BLaER1 (cell line): ENCODE measurements at regions not wholly inside any gene's neighbourhood (a gene's known extent, or its start where the extent isn't known, plus 50 kb on each side); places are given as distances from the start of the nearest gene placed in this dataset.
"Not testable (repeated sequence)": the region's sequence is repeated elsewhere in the genome, so short reads cannot be mapped to it uniquely, and the experiment has no call there.

ENCODE experiments used
- H3K27ac ChIP-seq: shearing (Covaris generic); formaldehyde crosslinking; 2 replicates; pipeline ENCODE4 v1.8.1; 2022
- H3K27me3 ChIP-seq: shearing (Covaris generic); formaldehyde crosslinking; 2 replicates; pipeline ENCODE4 v1.8.1; 2022
- H3K36me3 ChIP-seq: shearing (Covaris generic); formaldehyde crosslinking; 2 replicates; pipeline ENCODE4 v1.8.1; 2022
- H3K4me1 ChIP-seq: shearing (Covaris generic); formaldehyde crosslinking; 2 replicates; pipeline ENCODE4 v1.8.1; 2022
- H3K4me2 ChIP-seq: shearing (Covaris generic); formaldehyde crosslinking; 2 replicates; pipeline ENCODE4 v1.8.1; 2022
- H3K4me3 ChIP-seq: shearing (Covaris generic); formaldehyde crosslinking; 2 replicates; pipeline ENCODE4 v1.8.1; 2022
- H3K9ac ChIP-seq: shearing (Covaris generic); formaldehyde crosslinking; 2 replicates; pipeline ENCODE4 v1.8.1; 2022
- H3K9me3 ChIP-seq: shearing (Covaris generic); formaldehyde crosslinking; 2 replicates; pipeline ENCODE4 v1.8.1; 2022
- H4K20me1 ChIP-seq: shearing (Covaris generic); formaldehyde crosslinking; 2 replicates; pipeline ENCODE4 v1.8.1; 2022
- Cebpa-rat ChIP-seq: shearing (Covaris generic); IDR thresholded peaks from 2 replicates; pipeline ENCODE4 v1.8.1; 2022

- Histone ChIP-seq H4K20me1 (no peaks in the 10 kb centered on the region), H3K4me3 (no peak overlapping the region), H3K36me3 (no peaks in the 10 kb centered on the region), H3K9ac (no peak overlapping the region), H3K4me2 (no peak overlapping the region), H3K9me3 (no peaks in the 10 kb centered on the region), H3K4me1 (0 out of 2 replicates have a peak, but pooled peaks cover 7% of the 10 kb centered on the region), H3K27me3 (no peaks in the 10 kb centered on the region), H3K27ac (no peak overlapping the region)
- no peak for TF ChIP-seq Cebpa-rat
These were observed 64.5 kb upstream of the ADAMTS2 start for GRCh38 chr5:179409806-179410205.

GRCh38 chr5:179408611-179409010 is 63.4 kb upstream of the ADAMTS2 start:
- Histone ChIP-seq H3K4me3 (no peak overlapping the region), H3K4me2 (no peak overlapping the region), H4K20me1 (no peaks in the 10 kb centered on the region), H3K4me1 (0 out of 2 replicates have a peak, but pooled peaks cover 7% of the 10 kb centered on the region), H3K27me3 (no peaks in the 10 kb centered on the region), H3K9me3 (no peaks in the 10 kb centered on the region), H3K36me3 (no peaks in the 10 kb centered on the region), H3K27ac (no peak overlapping the region), H3K9ac (no peak overlapping the region)
- TF ChIP-seq Cebpa-rat = no peak

GRCh38 chr5:179407191-179408175 is 62.2 kb upstream of the ADAMTS2 start:
- no peak overlapping the region for H3K9ac ChIP-seq
- H3K4me3 ChIP-seq = no peak overlapping the region
- no peaks in the 10 kb centered on the region for H4K20me1 ChIP-seq
- H3K4me2 ChIP-seq = 0 out of 2 replicates have a peak overlapping the region, but pooled peaks have one; percentile 11
- 0 out of 2 replicates have a peak, but pooled peaks cover 7% of the 10 kb centered on the region for H3K4me1 ChIP-seq
- no peaks in the 10 kb centered on the region for H3K27me3 ChIP-seq
- no peak for TF ChIP-seq Cebpa-rat
- no peaks in the 10 kb centered on the region for H3K36me3 ChIP-seq
- H3K27ac ChIP-seq = no peak overlapping the region
- peaks cover 11% of the 10 kb centered on the region for H3K9me3 ChIP-seq

GRCh38 chr5:179406031-179406961 is 61.0 kb upstream of the ADAMTS2 start:
- H3K36me3 ChIP-seq = no peaks in the 10 kb centered on the region
- H3K9ac ChIP-seq = no peak overlapping the region
- no peaks in the 10 kb centered on the region for H3K27me3 ChIP-seq
- H3K27ac ChIP-seq = no peak overlapping the region
- 0 out of 2 replicates have a peak, but pooled peaks cover 7% of the 10 kb centered on the region for H3K4me1 ChIP-seq
- H4K20me1 ChIP-seq = no peaks in the 10 kb centered on the region
- no peak for TF ChIP-seq Cebpa-rat
- H3K4me2 ChIP-seq = no peak overlapping the region
- H3K9me3 ChIP-seq = peaks cover 22% of the 10 kb centered on the region
- no peak overlapping the region for H3K4me3 ChIP-seq

- no peak for TF ChIP-seq Cebpa-rat
- 0 out of 2 replicates have a peak, but pooled peaks cover 7% of the 10 kb centered on the region for H3K4me1 ChIP-seq
- H3K27ac ChIP-seq = no peak overlapping the region
- H3K4me2 ChIP-seq = no peak overlapping the region
- no peak overlapping the region for H3K9ac ChIP-seq
- no peak overlapping the region for H3K4me3 ChIP-seq
- H3K27me3 ChIP-seq = no peaks in the 10 kb centered on the region
- H3K9me3 ChIP-seq = peaks cover 30% of the 10 kb centered on the region
- no peaks in the 10 kb centered on the region for H3K36me3 ChIP-seq
- H4K20me1 ChIP-seq = no peaks in the 10 kb centered on the region
These were observed 60.3 kb upstream of the ADAMTS2 start for GRCh38 chr5:179405426-179406030.

GRCh38 chr5:179405054-179405416 is 59.8 kb upstream of the ADAMTS2 start:
- Histone ChIP-seq H3K9ac (no peak overlapping the region), H3K4me2 (no peak overlapping the region), H3K36me3 (no peaks in the 10 kb centered on the region), H3K4me1 (0 out of 2 replicates have a peak, but pooled peaks cover 7% of the 10 kb centered on the region), H3K9me3 (peaks cover 35% of the 10 kb centered on the region), H3K4me3 (no peak overlapping the region), H3K27ac (no peak overlapping the region), H3K27me3 (no peaks in the 10 kb centered on the region), H4K20me1 (no peaks in the 10 kb centered on the region)
- TF ChIP-seq Cebpa-rat = no peak

GRCh38 chr5:179404321-179405053 is 59.2 kb upstream of the ADAMTS2 start:
- Histone ChIP-seq H4K20me1 (no peaks in the 10 kb centered on the region), H3K4me1 (0 out of 2 replicates have a peak, but pooled peaks cover 7% of the 10 kb centered on the region), H3K9ac (no peak overlapping the region), H3K9me3 (peaks cover 40% of the 10 kb centered on the region), H3K27me3 (no peaks in the 10 kb centered on the region), H3K4me3 (no peak overlapping the region), H3K27ac (no peak overlapping the region), H3K36me3 (no peaks in the 10 kb centered on the region), H3K4me2 (no peak overlapping the region)
- no peak for TF ChIP-seq Cebpa-rat

- Histone ChIP-seq H3K27ac (no peak overlapping the region), H3K4me2 (no peak overlapping the region), H3K4me3 (no peak overlapping the region), H3K4me1 (0 out of 2 replicates have a peak, but pooled peaks cover 7% of the 10 kb centered on the region), H3K9ac (no peak overlapping the region), H3K9me3 (peaks cover 49% of the 10 kb centered on the region), H3K27me3 (no peaks in the 10 kb centered on the region), H3K36me3 (no peaks in the 10 kb centered on the region; the same call in 1 of the 2 replicates), H4K20me1 (no peaks in the 10 kb centered on the region)
- TF ChIP-seq Cebpa-rat = no peak
These were observed 58.3 kb upstream of the ADAMTS2 start for GRCh38 chr5:179403426-179404147.

GRCh38 chr5:179400435-179400834 is 55.2 kb upstream of the ADAMTS2 start:
- H3K9ac ChIP-seq, H3K27me3 ChIP-seq, H3K4me3 ChIP-seq, H4K20me1 ChIP-seq, H3K36me3 ChIP-seq, H3K27ac ChIP-seq, H3K4me2 ChIP-seq, H3K4me1 ChIP-seq: not testable (repeated sequence)
- H3K9me3 ChIP-seq = peaks cover 55% of the 10 kb centered on the region
